NCI-H748 (cell line): ENCODE measurements at regions not wholly inside any gene's neighbourhood (a gene's known extent, or its start where the extent isn't known, plus 50 kb on each side); places are given as distances from the start of the nearest gene placed in this dataset.
"Not testable (repeated sequence)": the region's sequence is repeated elsewhere in the genome, so short reads cannot be mapped to it uniquely, and the experiment has no call there.

Experiments
- DNase-seq: peaks from one replicate; lab custom pipeline; 2025; ENCODE audit not compliant: unreplicated experiment; lab: John Stamatoyannopoulos, UW

- DNase-seq: no peak
Measured at GRCh38 chr7:86209036-86209435, 434.7 kb upstream of the GRM3 start.

- no peak for DNase-seq
Measured at GRCh38 chr7:86207740-86208139, 436.0 kb upstream of the GRM3 start.

- no peak for DNase-seq
Measured at GRCh38 chr7:86202833-86203232, 440.9 kb upstream of the GRM3 start.

GRCh38 chr7:86201767-86202166, 441.9 kb upstream of the GRM3 start:
- no peak for DNase-seq

GRCh38 chr7:86199881-86200614, 443.7 kb upstream of the GRM3 start:
- DNase-seq: no peak

- no peak for DNase-seq
Measured at GRCh38 chr7:86190351-86190750, 453.4 kb upstream of the GRM3 start.

GRCh38 chr7:86181474-86181873, 462.2 kb upstream of the GRM3 start:
- no peak for DNase-seq

GRCh38 chr7:86164827-86165226, 478.9 kb upstream of the GRM3 start:
- no peak for DNase-seq

GRCh38 chr7:86158111-86158510, 485.6 kb upstream of the GRM3 start:
- DNase-seq: no peak

GRCh38 chr7:86155623-86156022, 488.1 kb upstream of the GRM3 start:
- DNase-seq: no peak

- no peak for DNase-seq
Measured at GRCh38 chr7:86152926-86153325, 490.8 kb upstream of the GRM3 start.

- DNase-seq: no peak
Measured at GRCh38 chr7:86149024-86149665, 494.6 kb upstream of the GRM3 start.

GRCh38 chr7:86148501-86148900, 495.2 kb upstream of the GRM3 start:
- DNase-seq: no peak

- DNase-seq: no peak
Measured at GRCh38 chr7:86137343-86137742, 506.4 kb upstream of the GRM3 start.

GRCh38 chr7:86130268-86130667, 513.4 kb upstream of the GRM3 start:
- DNase-seq: no peak

- DNase-seq: no peak
Measured at GRCh38 chr7:86123476-86123875, 520.2 kb upstream of the GRM3 start.

GRCh38 chr7:86094166-86094669, 549.5 kb upstream of the GRM3 start:
- no peak for DNase-seq

GRCh38 chr7:86091369-86091768, 552.3 kb upstream of the GRM3 start:
- DNase-seq: no peak

- DNase-seq: no peak
Measured at GRCh38 chr7:86089455-86089854, 554.3 kb upstream of the GRM3 start.

GRCh38 chr7:86064572-86064971, 579.1 kb upstream of the GRM3 start:
- not testable (repeated sequence) for DNase-seq

GRCh38 chr7:86058649-86059048, 585.1 kb upstream of the GRM3 start:
- DNase-seq: no peak

GRCh38 chr7:86050918-86051317, 592.8 kb upstream of the GRM3 start:
- no peak for DNase-seq

GRCh38 chr7:86049910-86050309, 593.8 kb upstream of the GRM3 start:
- DNase-seq: no peak
